CD4-positive, alpha-beta T cell (primary cell): ENCODE measurements at regions not wholly inside any gene's neighbourhood (a gene's known extent, or its start where the extent isn't known, plus 50 kb on each side); places are given as distances from the start of the nearest gene placed in this dataset.

Experiments
- ATAC-seq: fragments of 200-7000 bp; cut with Tn5 transposase; one replicate; pipeline ENCODE4 v1.10.0; 2022; ENCODE audit warnings: mild to moderate bottlenecking; ENCODE audit not compliant: poor library complexity
- CTCF ChIA-PET: fragments of 350-600 bp; sonication (Branson Sonifier 250); formaldehyde crosslinking; loops from one replicate; lab custom pipeline; 2021; ENCODE audit warnings: antibody characterized with exemption, inconsistent platforms; lab: Charles Lee
- POLR2A ChIA-PET: fragments of 350-600 bp; sonication (Branson Sonifier 250); formaldehyde crosslinking; loops from one replicate; lab custom pipeline; 2021; ENCODE audit warnings: antibody characterized with exemption, inconsistent platforms; lab: Charles Lee
- DNase-seq, 14 experiments: peaks; one replicate each; pipeline ENCODE4 v3.0.0-alpha.2; 2013 to 2020; ENCODE audit warnings: mixed read lengths in 2 of 14
- H3K27ac ChIP-seq, 2 donors: one replicate each; pipeline versions ENCODE4 v1.5.1 to v1.7.0; 2013; ENCODE audit warnings: low read length in 2 of 2, low read depth in 1 of 2, mild to moderate bottlenecking in 1 of 2
- H3K27me3 ChIP-seq, 2 experiments: 1 replicate in 1 of 2; 2 replicates in 1 of 2; pipeline versions ENCODE4 v1.6.1 to v1.7.0; 2013; ENCODE audit warnings: low read length in 2 of 2, control low read depth in 1 of 2, mild to moderate bottlenecking in 1 of 2, moderate library complexity in 1 of 2; ENCODE audit not compliant: insufficient read depth in 2 of 2, control insufficient read depth in 1 of 2
- H3K36me3 ChIP-seq: one replicate; pipeline ENCODE4 v1.6.1; 2013; ENCODE audit warnings: low read length, control low read depth; ENCODE audit not compliant: insufficient read depth
- H3K4me1 ChIP-seq: one replicate; pipeline ENCODE4 v1.6.1; 2013; ENCODE audit warnings: low read length, control low read depth; ENCODE audit not compliant: insufficient read depth
- H3K4me3 ChIP-seq: one replicate; pipeline ENCODE4 v1.5.1; 2013; ENCODE audit warnings: mild to moderate bottlenecking, low read length, moderate library complexity
- H3K9me3 ChIP-seq, 2 experiments: 1 replicate in 1 of 2; 2 replicates in 1 of 2; pipeline versions ENCODE4 v1.6.1 to v1.7.0; 2013; ENCODE audit warnings: low read length in 2 of 2, mild to moderate bottlenecking in 2 of 2, control low read depth in 1 of 2, moderate library complexity in 1 of 2; ENCODE audit not compliant: control insufficient read depth in 1 of 2, insufficient read depth in 1 of 2
- H3K27ac Mint-ChIP-seq: one replicate; pipeline ENCODE4 v1.8.0; 2020; ENCODE audit warnings: mixed read lengths
- H3K27me3 Mint-ChIP-seq: one replicate; pipeline ENCODE4 v1.8.0; 2021; ENCODE audit warnings: mixed read lengths
- H3K36me3 Mint-ChIP-seq: one replicate; pipeline ENCODE4 v1.8.0; 2021; ENCODE audit warnings: low read depth, mixed read lengths
- H3K4me1 Mint-ChIP-seq: one replicate; pipeline ENCODE4 v1.8.0; 2021; ENCODE audit warnings: low read depth, mixed read lengths
- H3K4me3 Mint-ChIP-seq: one replicate; pipeline ENCODE4 v1.8.0; 2020; ENCODE audit warnings: mild to moderate bottlenecking, mixed read lengths
- H3K9me3 Mint-ChIP-seq: one replicate; pipeline ENCODE4 v1.8.0; 2020; ENCODE audit warnings: mixed read lengths
- intact Hi-C, 2 experiments: fragments of 100-400 bp; cut with DNase I in 1 of 2; cut with micrococcal nuclease in 1 of 2; formaldehyde crosslinking; loops; one replicate each; pipeline versions ENCODE4 v1.15.1 to v1.9.0; 2023 to 2025; cut with DNase I, micrococcal nuclease
- TF ChIP-seq, protein P1 (sequence below): fragments of 200-600 bp; IDR thresholded peaks from one replicate; pipeline ENCODE4 v1.8.0; 2022; ENCODE audit warnings: antibody characterized with exemption, mild to moderate bottlenecking

DNA sequence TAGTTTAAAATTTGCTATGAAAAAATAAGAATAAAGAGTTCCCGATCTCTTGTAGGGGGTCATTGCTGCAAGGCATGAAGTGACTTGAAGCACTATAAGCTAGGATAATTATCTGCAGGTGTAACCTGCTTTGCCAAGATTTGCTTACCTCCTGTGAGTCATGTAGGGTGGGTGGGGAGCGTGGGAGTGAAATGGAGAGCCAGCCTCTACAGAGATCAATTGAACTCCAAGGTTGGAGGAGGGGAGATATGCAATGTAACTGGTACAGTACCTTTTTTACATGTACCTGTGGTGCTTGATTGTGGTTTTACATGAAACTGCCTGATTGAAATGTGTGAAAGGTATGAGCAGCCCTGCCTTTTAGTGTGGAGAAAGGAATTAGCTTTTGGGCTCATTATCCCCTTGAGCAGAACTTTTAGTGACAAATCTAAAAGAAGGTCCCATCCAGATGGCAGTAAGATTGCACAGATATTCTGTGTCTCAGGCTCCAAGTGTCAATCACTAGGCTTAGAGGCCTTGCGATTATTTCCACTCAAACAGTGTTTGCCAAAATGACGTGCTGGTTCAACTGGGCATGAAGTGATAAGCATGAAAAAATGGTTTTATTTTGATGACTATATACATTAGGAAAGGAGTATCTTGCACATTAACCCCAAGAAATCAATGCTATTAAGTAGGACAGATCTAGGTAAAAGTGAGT lies 138.6 kb upstream of the GRB10 start:
- H3K4me3 ChIP-seq = no peak overlapping the region
- ChIA-PET CTCF (no interaction called here), POLR2A (no interaction called here)
- H3K36me3 ChIP-seq = no peaks in the 10 kb centered on the region
- no peaks in the 10 kb centered on the region for H3K4me1 ChIP-seq
- no peak for ATAC-seq
- no peaks in the 10 kb centered on the region for H3K27me3 Mint-ChIP-seq
- no peaks in the 10 kb centered on the region for H3K9me3 Mint-ChIP-seq
- DNase-seq = no peak
- H3K4me1 Mint-ChIP-seq = peaks cover 7% of the 10 kb centered on the region
- H3K27me3 ChIP-seq = peaks cover 0 to 4% of the 10 kb centered on the region in 2 experiments
- no peak overlapping the region for H3K4me3 Mint-ChIP-seq
- intact Hi-C loops = no loop called here
- H3K36me3 Mint-ChIP-seq = no peaks in the 10 kb centered on the region
- peaks cover 0 to 5% of the 10 kb centered on the region in 2 experiments for H3K9me3 ChIP-seq
- H3K27ac Mint-ChIP-seq = no peak overlapping the region
- TF ChIP-seq, protein P1, sequence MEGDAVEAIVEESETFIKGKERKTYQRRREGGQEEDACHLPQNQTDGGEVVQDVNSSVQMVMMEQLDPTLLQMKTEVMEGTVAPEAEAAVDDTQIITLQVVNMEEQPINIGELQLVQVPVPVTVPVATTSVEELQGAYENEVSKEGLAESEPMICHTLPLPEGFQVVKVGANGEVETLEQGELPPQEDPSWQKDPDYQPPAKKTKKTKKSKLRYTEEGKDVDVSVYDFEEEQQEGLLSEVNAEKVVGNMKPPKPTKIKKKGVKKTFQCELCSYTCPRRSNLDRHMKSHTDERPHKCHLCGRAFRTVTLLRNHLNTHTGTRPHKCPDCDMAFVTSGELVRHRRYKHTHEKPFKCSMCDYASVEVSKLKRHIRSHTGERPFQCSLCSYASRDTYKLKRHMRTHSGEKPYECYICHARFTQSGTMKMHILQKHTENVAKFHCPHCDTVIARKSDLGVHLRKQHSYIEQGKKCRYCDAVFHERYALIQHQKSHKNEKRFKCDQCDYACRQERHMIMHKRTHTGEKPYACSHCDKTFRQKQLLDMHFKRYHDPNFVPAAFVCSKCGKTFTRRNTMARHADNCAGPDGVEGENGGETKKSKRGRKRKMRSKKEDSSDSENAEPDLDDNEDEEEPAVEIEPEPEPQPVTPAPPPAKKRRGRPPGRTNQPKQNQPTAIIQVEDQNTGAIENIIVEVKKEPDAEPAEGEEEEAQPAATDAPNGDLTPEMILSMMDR = no peak
- no peak overlapping the region for H3K27ac ChIP-seq

DNA sequence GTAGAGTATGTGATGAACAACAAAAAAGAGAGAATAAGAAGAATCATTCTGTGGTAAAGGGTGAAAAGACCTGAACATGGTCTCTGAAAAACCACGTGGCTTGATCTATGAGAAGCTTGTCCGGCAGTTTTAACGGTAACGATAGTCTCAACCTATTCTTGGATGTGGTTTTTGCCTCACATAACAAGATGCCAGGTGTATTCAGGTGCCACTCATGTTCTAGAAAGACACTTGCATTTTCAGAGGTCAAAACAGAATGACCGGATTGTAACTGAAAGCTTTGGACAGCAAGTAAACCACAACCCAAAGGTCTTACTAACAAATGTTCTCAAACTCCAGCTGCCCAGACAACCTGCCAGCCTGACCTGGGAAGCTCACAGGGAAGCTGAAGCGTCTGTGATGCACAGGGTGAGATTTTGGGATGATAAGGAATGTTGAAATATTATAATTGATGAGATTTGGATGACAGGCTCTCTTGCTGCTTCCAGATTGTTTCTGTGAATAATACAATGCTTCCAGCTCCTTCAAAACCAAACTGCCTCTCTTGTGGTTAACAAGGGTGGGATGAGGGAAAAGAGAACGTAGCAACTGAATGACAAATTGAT lies 137.4 kb upstream of the GRB10 start:
- intact Hi-C loops = no loop called here
- no peak overlapping the region for H3K27ac ChIP-seq
- ChIA-PET CTCF (no interaction called here), POLR2A (no interaction called here)
- Mint-ChIP-seq H3K9me3 (no peaks in the 10 kb centered on the region), H3K4me3 (no peak overlapping the region), H3K27ac (no peak overlapping the region), H3K27me3 (no peaks in the 10 kb centered on the region), H3K36me3 (no peaks in the 10 kb centered on the region), H3K4me1 (peaks cover 7% of the 10 kb centered on the region)
- DNase-seq (no peak), ATAC-seq (no peak)
- no peaks in the 10 kb centered on the region for H3K36me3 ChIP-seq
- H3K4me1 ChIP-seq = no peaks in the 10 kb centered on the region
- no peak overlapping the region for H3K4me3 ChIP-seq
- peaks cover 0 to 5% of the 10 kb centered on the region in 2 experiments for H3K9me3 ChIP-seq
- TF ChIP-seq, protein P1 = no peak
- H3K27me3 ChIP-seq = peaks cover 0 to 4% of the 10 kb centered on the region in 2 experiments

DNA sequence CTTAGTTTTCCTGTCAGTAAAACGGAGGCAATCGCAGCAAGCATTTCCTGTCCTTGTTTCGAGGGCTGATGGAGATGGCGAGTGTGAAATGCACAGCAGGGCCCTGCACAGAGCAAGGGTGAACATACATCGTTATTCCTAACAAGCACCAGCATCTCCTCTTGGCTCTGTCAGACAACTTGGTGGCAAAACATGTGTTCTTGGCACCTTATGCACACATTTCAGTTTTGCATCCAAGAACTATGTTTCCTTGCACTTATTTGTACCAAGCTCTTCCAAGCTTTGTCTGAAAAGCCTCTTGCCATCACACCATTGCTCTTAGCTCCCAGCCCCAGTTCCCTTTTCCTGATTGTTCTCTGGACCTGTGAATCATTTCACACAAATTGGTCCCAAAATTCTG lies 132.9 kb upstream of the GRB10 start:
- Mint-ChIP-seq H3K9me3 (no peaks in the 10 kb centered on the region), H3K27me3 (peaks cover 6% of the 10 kb centered on the region), H3K4me3 (no peak overlapping the region), H3K4me1 (no peaks in the 10 kb centered on the region), H3K27ac (no peak overlapping the region), H3K36me3 (no peaks in the 10 kb centered on the region)
- intact Hi-C loops = no loop called here
- ChIA-PET POLR2A (no interaction called here), CTCF (interaction anchor here (1.0 kb wide), 1 partner anchor 11 kb away, joined by 3 read pairs; no protein-coding TSS in a partner anchor)
- peaks cover 0 to 4% of the 10 kb centered on the region in 2 experiments for H3K27me3 ChIP-seq
- ATAC-seq (no peak), DNase-seq (no peak)
- TF ChIP-seq, protein P1 = no peak
- H3K9me3 ChIP-seq = peaks cover 0 to 5% of the 10 kb centered on the region in 2 experiments
- no peak overlapping the region for H3K27ac ChIP-seq
- no peaks in the 10 kb centered on the region for H3K36me3 ChIP-seq
- H3K4me3 ChIP-seq = no peak overlapping the region
- no peaks in the 10 kb centered on the region for H3K4me1 ChIP-seq
